ENCODE measurements at regions not wholly inside any gene's neighbourhood (a gene's known extent, or its start where the extent isn't known, plus 50 kb on each side); places are given as distances from the start of the nearest gene placed in this dataset.

DNA sequence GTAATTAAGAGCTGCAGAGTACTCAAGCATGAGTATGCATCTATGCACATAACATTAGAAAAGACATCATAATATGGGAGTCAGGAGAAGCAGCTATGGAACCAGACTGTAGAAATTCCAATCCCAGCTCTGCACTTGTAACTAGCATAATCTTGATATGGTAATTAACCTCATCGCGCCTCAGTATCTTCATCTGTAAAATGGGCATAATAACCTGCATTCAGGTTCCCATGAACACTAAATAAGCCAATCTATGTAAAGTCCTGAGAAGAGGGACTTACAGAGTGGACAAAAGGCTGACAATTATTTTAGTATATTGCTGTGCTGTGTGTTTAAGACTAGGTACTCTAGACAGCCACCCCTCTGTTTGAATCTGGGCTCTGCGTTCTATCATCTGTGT is 318.9 kb upstream of the USP25 start:
- H3K23me2 ChIP-seq (ENCODE audit: insufficient read length, low read depth, low read length, poor library complexity, severe bottlenecking): no peaks in the 10 kb centered on the region
- H3K4me2 ChIP-seq (ENCODE audit: insufficient read depth, insufficient read length, low read length): no peak overlapping the region
- H2AFZ ChIP-seq (ENCODE audit: low read length): no peak overlapping the region
- H2BK12ac ChIP-seq (ENCODE audit: insufficient read length, low read depth, low read length): no peak overlapping the region
- no peak overlapping the region for H3K27ac ChIP-seq (ENCODE audit: insufficient read length, low read depth, low read length)
- H3K9ac ChIP-seq (ENCODE audit: extremely low read depth, insufficient read length, low read length): no peak overlapping the region
- no peak overlapping the region for H2AK5ac ChIP-seq (ENCODE audit: insufficient read length, low read length)
- no peaks in the 10 kb centered on the region for H4K20me1 ChIP-seq (ENCODE audit: control insufficient read depth, insufficient read depth, insufficient read length)
- no peak overlapping the region for H2BK5ac ChIP-seq (ENCODE audit: insufficient read length, low read length)
- no peak overlapping the region for H3T11ph ChIP-seq (ENCODE audit: low read length)
- H4K8ac ChIP-seq (replicated peaks; ENCODE audit: insufficient read length, low read depth, low read length): no peak overlapping the region
- H4K5ac ChIP-seq (ENCODE audit: insufficient read length, low read depth, low read length): no peak overlapping the region
- no peak overlapping the region for H3K56ac ChIP-seq (ENCODE audit: insufficient read length, low read depth, low read length)
- no peaks in the 10 kb centered on the region for H3K79me2 ChIP-seq (ENCODE audit: insufficient read depth, low read length)
- no peak for DNase-seq
- WGBS (ENCODE audit: extremely low coverage, insufficient read length, low lambda C conversion rate): no CpG with 5 or more reads among the region's 3 CpGs
- no peak overlapping the region for H3K4me3 Mint-ChIP-seq
- H3K27ac Mint-ChIP-seq: no peak overlapping the region
- no peaks in the 10 kb centered on the region for H3K79me1 ChIP-seq (ENCODE audit: insufficient read depth, low read depth, low read length, poor library complexity, severe bottlenecking)
- H3K9me3 Mint-ChIP-seq: peaks cover 0 to 5% of the 10 kb centered on the region in 2 experiments; a peak in 3 of 5 replicates
- no peak overlapping the region for H3K23ac ChIP-seq (ENCODE audit: insufficient read length, low read depth, low read length)
- H3K27me3 ChIP-seq (ENCODE audit: insufficient read depth, low read length): no peaks in the 10 kb centered on the region
- H3K4me1 ChIP-seq (ENCODE audit: insufficient read depth, low read length): no peaks in the 10 kb centered on the region
- TF ChIP-seq CTCF (conservative IDR thresholded peaks at IDR 0.05): no peak
- H2BK15ac ChIP-seq (ENCODE audit: low read depth, low read length): no peak overlapping the region
- H3K14ac ChIP-seq (ENCODE audit: insufficient read depth, low read length): no peak overlapping the region
- H4K91ac ChIP-seq (ENCODE audit: insufficient read length, low read depth, low read length): no peak overlapping the region
- H2BK120ac ChIP-seq (ENCODE audit: low read depth, low read length, poor library complexity, severe bottlenecking): no peak overlapping the region
- H3K36me3 Mint-ChIP-seq (ENCODE audit: insufficient read depth in 1 of 3, low read depth in 3 of 3): peaks cover 0 to 12% (median 5%) of the 10 kb centered on the region in 3 experiments; a peak in 5 of 7 replicates
- no peak overlapping the region for H2BK20ac ChIP-seq (ENCODE audit: low read depth, low read length, poor library complexity, severe bottlenecking)
- H3K4me1 Mint-ChIP-seq: peaks cover 6 to 14% of the 10 kb centered on the region in 2 experiments
- no peaks in the 10 kb centered on the region for H3K9me3 ChIP-seq (ENCODE audit: control insufficient read depth, low read depth, low read length)
- H3K4ac ChIP-seq (ENCODE audit: low read depth, low read length): no peak overlapping the region
- H3K27me3 Mint-ChIP-seq (ENCODE audit: low read depth): no peaks in the 10 kb centered on the region
- no peak overlapping the region for H3K18ac ChIP-seq (ENCODE audit: insufficient read length, low read depth, low read length)
